K562 (cell line): ENCODE measurements at regions not wholly inside any gene's neighbourhood (a gene's known extent, or its start where the extent isn't known, plus 50 kb on each side); places are given as distances from the start of the nearest gene placed in this dataset.

Source experiments
- ATAC-seq: fragments of 200-7000 bp; cut with Tn5 transposase; 3 replicates; pipeline ENCODE4 v1.9.1; 2020; ENCODE audit warnings: moderate library complexity
- BruUV-seq: library from RNA; stranded (reverse); fragments of 400-500 nt; replicated peaks from 2 replicates; lab custom pipeline; 2021; lab: Mats Ljungman, UMichigan
- CTCF ChIA-PET: fragments of 300-600 bp; formaldehyde crosslinking; extraction: SDS; loops from one replicate; lab custom pipeline; 2021; ENCODE audit warnings: low intra/inter-chr PET ratio; lab: Yijun Ruan, JAX
- POLR2A ChIA-PET: fragments of 300-600, 350-650 bp; sonication (Branson Sonifier 250); formaldehyde crosslinking; extraction: SDS; loops from one replicate; lab custom pipeline; 2021; ENCODE audit warnings: antibody characterized with exemption, inconsistent platforms; lab: Yijun Ruan, JAX
- DNase-seq, 4 experiments: peaks; one replicate each; pipeline versions ENCODE4 v3.0.0 to v3.0.0-alpha.2; 2011 to 2018; ENCODE audit warnings: low spot score in 3 of 4, mixed read lengths in 3 of 4; ENCODE audit errors: extremely low read depth in 1 of 4
- FAIRE-seq: peaks from 2 replicates; lab custom pipeline; 2011; peaks lifted over from hg19 to GRCh38; lab: Jason Lieb, UNC
- H2AFZ ChIP-seq: 2 replicates; pipeline ENCODE4 v1.6.0; 2011; ENCODE audit warnings: low read depth, low read length, control low read depth, inconsistent platforms
- H3K27ac ChIP-seq: fragments of 200-600 bp; 3 replicates; pipeline ENCODE4 v1.8.0; 2011; ENCODE audit warnings: low read depth, mild to moderate bottlenecking, control low read depth, inconsistent platforms, low read length, moderate library complexity, mixed read lengths; ENCODE audit errors: extremely low read depth
- H3K27me3 ChIP-seq, 2 experiments: fragments of 300-600 bp in 1 of 2; 2 replicates in 1 of 2; 3 replicates in 1 of 2; pipeline versions ENCODE4 v1.6.0 to v1.8.0; 2011; ENCODE audit warnings: inconsistent platforms in 2 of 2, low read length in 2 of 2, mild to moderate bottlenecking in 1 of 2, mixed read lengths in 1 of 2, moderate library complexity in 1 of 2; ENCODE audit not compliant: control insufficient read depth in 2 of 2, insufficient read depth in 2 of 2
- H3K36me3 ChIP-seq: fragments of 300-600 bp; 3 replicates; pipeline ENCODE4 v1.8.0; 2011; ENCODE audit warnings: mild to moderate bottlenecking, low read length, inconsistent platforms; ENCODE audit not compliant: control insufficient read depth, insufficient read depth
- H3K4me1 ChIP-seq, 2 experiments: fragments of 200-600 bp in 1 of 2; replicated peaks in 1 of 2; 2 replicates in 1 of 2; 3 replicates in 1 of 2; pipeline versions ENCODE4 v1.5.1 to v1.8.0; 2011; ENCODE audit warnings: inconsistent platforms in 2 of 2, low read length in 2 of 2, mild to moderate bottlenecking in 1 of 2, mixed read lengths in 1 of 2, moderate library complexity in 1 of 2; ENCODE audit not compliant: control insufficient read depth in 2 of 2, insufficient read depth in 2 of 2
- H3K4me2 ChIP-seq: 2 replicates; pipeline ENCODE4 v1.6.1; 2011; ENCODE audit warnings: low read length, control low read depth, inconsistent platforms, mixed read lengths; ENCODE audit not compliant: insufficient read depth
- H3K4me3 ChIP-seq: fragments of 200-600 bp; sonication (generic), shearing (Covaris generic); 2 replicates; pipeline ENCODE4 v1.5.1; 2016; ENCODE audit warnings: control low read depth, inconsistent platforms
- H3K79me2 ChIP-seq: fragments of 200-600 bp; 3 replicates; pipeline ENCODE4 v1.8.0; 2011; ENCODE audit warnings: low read length, inconsistent platforms; ENCODE audit not compliant: control insufficient read depth, insufficient read depth
- H3K9ac ChIP-seq, 2 experiments: 2 replicates each; pipeline versions ENCODE4 v1.6.0 to v1.6.1; 2011; ENCODE audit warnings: low read depth in 2 of 2, low read length in 2 of 2, control low read depth in 1 of 2, inconsistent platforms in 1 of 2, mild to moderate bottlenecking in 1 of 2, mixed read lengths in 1 of 2; ENCODE audit not compliant: insufficient read depth in 1 of 2
- H3K9me1 ChIP-seq: one replicate; pipeline ENCODE4 v1.6.0; 2011; ENCODE audit warnings: inconsistent platforms, mild to moderate bottlenecking, low read length, moderate library complexity; ENCODE audit not compliant: control insufficient read depth, insufficient read depth
- H3K9me3 ChIP-seq: replicated peaks from 2 replicates; pipeline ENCODE4 v1.5.1; 2011; ENCODE audit warnings: low read depth, low read length, inconsistent platforms; ENCODE audit not compliant: control insufficient read depth, insufficient read depth
- H4K20me1 ChIP-seq: replicated peaks from 2 replicates; pipeline ENCODE4 v1.6.1; 2011; ENCODE audit warnings: low read length, inconsistent platforms, mixed read lengths; ENCODE audit not compliant: control insufficient read depth, insufficient read depth
- BMI1 ChIP-seq: fragments of 150-350 bp; IDR thresholded peaks from 2 replicates; pipeline ENCODE4 v1.6.1; 2014; ENCODE audit warnings: low read length
- JUNB ChIP-seq: fragments of 450-650 bp; formaldehyde crosslinking; conservative IDR thresholded peaks from 2 replicates; pipeline ENCODE4 v1.4.0; 2020; ENCODE audit warnings: mild to moderate bottlenecking
- KAT7 ChIP-seq: sonication (generic); formaldehyde crosslinking; IDR thresholded peaks from 2 replicates; pipeline ENCODE4 v1.8.0; 2022; ENCODE audit warnings: missing genetic modification reagents, mild to moderate bottlenecking, borderline replicate concordance
- NFRKB ChIP-seq: fragments of 450-650 bp; IDR thresholded peaks from 2 replicates; pipeline ENCODE4 v1.6.1; 2016; ENCODE audit warnings: low read depth
- POLR2H ChIP-seq: IDR thresholded peaks from 2 replicates; pipeline ENCODE4 v1.6.1; 2016; ENCODE audit warnings: missing genetic modification characterization, low read depth, mild to moderate bottlenecking, control low read depth, missing compliant biosample characterization, moderate library complexity
- PURB ChIP-seq: sonication (generic); formaldehyde crosslinking; IDR thresholded peaks from 2 replicates; pipeline ENCODE4 v1.9.0; 2021; ENCODE audit warnings: low read depth, mild to moderate bottlenecking, missing genetic modification reagents
- RUNX1 ChIP-seq: sonication (generic); IDR thresholded peaks from 2 replicates; pipeline ENCODE4 v1.6.1; 2016; ENCODE audit warnings: antibody characterized with exemption, low read depth
- SUPT5H ChIP-seq: fragments of 450-650 bp; IDR thresholded peaks from 2 replicates; pipeline ENCODE4 v1.6.1; 2016
- ZFP36 ChIP-seq: fragments of 150-350 bp; IDR thresholded peaks from 2 replicates; pipeline ENCODE4 v1.6.1; 2018; ENCODE audit warnings: low read length, low read depth; ENCODE audit not compliant: partially characterized antibody
- ZNF174 ChIP-seq: fragments of 250-450 bp; sonication (Bioruptor Pico); IDR thresholded peaks from 2 replicates; pipeline ENCODE4 v1.4.0; 2020; ENCODE audit warnings: mild to moderate bottlenecking
- ZNF282 ChIP-seq: sonication (generic); formaldehyde crosslinking; IDR thresholded peaks from 2 replicates; pipeline ENCODE4 v1.8.1; 2023; ENCODE audit warnings: missing genetic modification reagents
- WGBS: fragments of 100-300 bp; shearing (Covaris generic); methylation state at CpG from one replicate; pipeline ENCODE4 v1.1.6; 2016; ENCODE audit warnings: low coverage, mixed read lengths; ENCODE audit not compliant: insufficient coverage; ENCODE audit errors: missing lambda C conversion rate; 5-methylcytosine and 5-hydroxymethylcytosine counted together
- in situ Hi-C: fragments of 300-500 bp; cut with MboI; formaldehyde crosslinking; loops from 4 replicates; pipeline ENCODE4 v1.15.0; 2018; ENCODE audit warnings: inconsistent platforms, mixed read lengths
- intact Hi-C: fragments of 100-400 bp; cut with micrococcal nuclease; formaldehyde crosslinking; loops from 2 replicates; pipeline ENCODE4 v1.14.2; 2022
- TF ChIP-seq, protein P1 (sequence below): fragments of 250-450 bp; sonication (Bioruptor Pico); IDR thresholded peaks from 2 replicates; pipeline ENCODE4 v1.5.1; 2021; ENCODE audit warnings: mild to moderate bottlenecking
- TF ChIP-seq, protein P2 (sequence below): fragments of 450-650 bp; IDR thresholded peaks from 2 replicates; pipeline ENCODE4 v1.7.0; 2016; ENCODE audit warnings: borderline replicate concordance
- TF ChIP-seq, protein P3 (sequence below): fragments of 450-650 bp; formaldehyde crosslinking; IDR thresholded peaks from 2 replicates; pipeline ENCODE4 v1.4.0; 2020; ENCODE audit warnings: mild to moderate bottlenecking, mixed read lengths

DNA sequence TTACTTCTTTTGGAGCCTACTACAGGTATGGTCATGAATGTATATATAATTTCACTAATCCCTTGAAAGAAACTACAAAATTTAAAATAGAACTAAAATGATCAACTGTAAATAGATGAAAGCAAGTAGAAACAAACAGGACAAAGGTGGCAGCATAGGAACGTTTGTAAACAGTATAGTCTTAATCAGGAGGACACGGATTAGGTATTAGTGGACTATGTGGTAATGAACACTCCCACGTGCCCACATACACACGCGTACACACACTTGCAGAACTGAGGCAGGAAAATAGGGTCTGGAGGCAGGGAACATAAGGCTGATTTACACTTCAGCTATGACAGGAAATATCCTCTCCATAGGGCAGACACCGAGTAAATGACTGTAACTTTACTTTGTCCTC, 1397.8 kb downstream of the NCAM2 start (continued):
- TF ChIP-seq NFRKB: no peak

DNA sequence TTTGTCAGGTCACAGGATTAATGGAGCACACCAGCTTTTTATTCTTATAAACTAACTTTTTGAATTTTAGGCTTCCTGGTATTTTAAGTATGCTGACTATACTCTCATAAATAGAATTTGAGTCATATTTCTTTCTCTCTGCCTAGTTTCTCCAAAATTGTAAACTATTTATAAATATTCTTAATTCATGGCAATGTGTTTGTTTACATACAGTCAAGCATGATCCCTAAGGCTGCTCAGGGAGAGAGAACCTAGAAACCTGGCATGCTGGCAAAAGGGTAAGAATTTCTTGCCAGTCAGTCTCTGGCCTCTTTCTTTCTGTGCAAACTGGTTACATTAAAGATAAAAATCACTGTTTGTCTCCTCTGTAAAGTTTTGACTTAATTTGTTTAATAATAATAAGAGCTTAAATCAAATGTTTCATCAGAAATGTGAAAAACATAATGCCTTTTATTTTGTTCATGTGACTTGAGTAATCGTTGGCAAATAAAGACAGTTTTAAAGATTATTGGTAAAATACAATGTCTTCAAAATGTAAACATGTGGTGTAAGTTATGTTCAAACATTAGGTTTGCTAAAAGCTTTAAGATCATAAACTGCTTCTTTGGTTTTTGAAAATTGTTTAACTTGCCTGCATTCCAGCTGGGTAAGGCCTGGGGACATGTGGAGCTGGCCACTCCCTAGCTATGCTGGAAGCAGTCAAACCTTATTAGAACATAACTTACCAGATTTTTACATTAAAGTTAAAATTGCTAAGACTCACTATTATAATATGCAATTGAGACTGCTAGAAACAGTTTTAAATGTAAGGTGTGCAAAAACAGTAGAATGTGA, 1401.7 kb downstream of the NCAM2 start:
- H3K9me3 ChIP-seq: no peaks in the 10 kb centered on the region
- in situ Hi-C loops (no loop called here), intact Hi-C loops (no loop called here)
- no peak overlapping the region for H3K4me3 ChIP-seq
- H3K4me2 ChIP-seq: no peak overlapping the region
- H3K36me3 ChIP-seq: no peaks in the 10 kb centered on the region
- DNase-seq: no peak
- no peak overlapping the region for H3K9ac ChIP-seq
- H3K79me2 ChIP-seq: no peaks in the 10 kb centered on the region
- no peaks in the 10 kb centered on the region for H4K20me1 ChIP-seq
- no peak overlapping the region for H2AFZ ChIP-seq
- WGBS: 6% methylated on average over 1 of the region's 1 CpG
- CTCF ChIA-PET: no interaction called here
- POLR2A ChIA-PET: no interaction called here
- H3K4me1 ChIP-seq: no peaks in the 10 kb centered on the region
- no peak overlapping the region for H3K27ac ChIP-seq
- H3K27me3 ChIP-seq: no peaks in the 10 kb centered on the region
- no TSS peak for BruUV-seq
- ATAC-seq: no peak
- no peak for FAIRE-seq
- H3K9me1 ChIP-seq: no peaks in the 10 kb centered on the region
- TF ChIP-seq BMI1 (no peak), ZNF282 (CRISPR knock-in tag) (no peak), ZFP36 (no peak), JUNB (CRISPR knock-in tag) (no peak), PURB (CRISPR knock-in tag) (no peak), SUPT5H (no peak), KAT7 (no peak), ZNF174 (no peak), RUNX1 (no peak), POLR2H (tag) (no peak)
- TF ChIP-seq, protein P1, sequence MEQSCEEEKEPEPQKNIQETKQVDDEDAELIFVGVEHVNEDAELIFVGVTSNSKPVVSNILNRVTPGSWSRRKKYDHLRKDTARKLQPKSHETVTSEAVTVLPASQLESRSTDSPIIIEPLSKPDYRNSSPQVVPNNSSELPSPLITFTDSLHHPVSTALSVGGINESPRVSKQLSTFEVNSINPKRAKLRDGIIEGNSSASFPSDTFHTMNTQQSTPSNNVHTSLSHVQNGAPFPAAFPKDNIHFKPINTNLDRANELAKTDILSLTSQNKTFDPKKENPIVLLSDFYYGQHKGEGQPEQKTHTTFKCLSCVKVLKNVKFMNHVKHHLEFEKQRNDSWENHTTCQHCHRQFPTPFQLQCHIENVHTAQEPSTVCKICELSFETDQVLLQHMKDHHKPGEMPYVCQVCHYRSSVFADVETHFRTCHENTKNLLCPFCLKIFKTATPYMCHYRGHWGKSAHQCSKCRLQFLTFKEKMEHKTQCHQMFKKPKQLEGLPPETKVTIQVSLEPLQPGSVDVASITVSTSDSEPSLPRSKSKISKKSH (CRISPR knock-in tag): no peak
- TF ChIP-seq, protein P2, sequence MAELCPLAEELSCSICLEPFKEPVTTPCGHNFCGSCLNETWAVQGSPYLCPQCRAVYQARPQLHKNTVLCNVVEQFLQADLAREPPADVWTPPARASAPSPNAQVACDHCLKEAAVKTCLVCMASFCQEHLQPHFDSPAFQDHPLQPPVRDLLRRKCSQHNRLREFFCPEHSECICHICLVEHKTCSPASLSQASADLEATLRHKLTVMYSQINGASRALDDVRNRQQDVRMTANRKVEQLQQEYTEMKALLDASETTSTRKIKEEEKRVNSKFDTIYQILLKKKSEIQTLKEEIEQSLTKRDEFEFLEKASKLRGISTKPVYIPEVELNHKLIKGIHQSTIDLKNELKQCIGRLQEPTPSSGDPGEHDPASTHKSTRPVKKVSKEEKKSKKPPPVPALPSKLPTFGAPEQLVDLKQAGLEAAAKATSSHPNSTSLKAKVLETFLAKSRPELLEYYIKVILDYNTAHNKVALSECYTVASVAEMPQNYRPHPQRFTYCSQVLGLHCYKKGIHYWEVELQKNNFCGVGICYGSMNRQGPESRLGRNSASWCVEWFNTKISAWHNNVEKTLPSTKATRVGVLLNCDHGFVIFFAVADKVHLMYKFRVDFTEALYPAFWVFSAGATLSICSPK: no peak
- TF ChIP-seq, protein P3, sequence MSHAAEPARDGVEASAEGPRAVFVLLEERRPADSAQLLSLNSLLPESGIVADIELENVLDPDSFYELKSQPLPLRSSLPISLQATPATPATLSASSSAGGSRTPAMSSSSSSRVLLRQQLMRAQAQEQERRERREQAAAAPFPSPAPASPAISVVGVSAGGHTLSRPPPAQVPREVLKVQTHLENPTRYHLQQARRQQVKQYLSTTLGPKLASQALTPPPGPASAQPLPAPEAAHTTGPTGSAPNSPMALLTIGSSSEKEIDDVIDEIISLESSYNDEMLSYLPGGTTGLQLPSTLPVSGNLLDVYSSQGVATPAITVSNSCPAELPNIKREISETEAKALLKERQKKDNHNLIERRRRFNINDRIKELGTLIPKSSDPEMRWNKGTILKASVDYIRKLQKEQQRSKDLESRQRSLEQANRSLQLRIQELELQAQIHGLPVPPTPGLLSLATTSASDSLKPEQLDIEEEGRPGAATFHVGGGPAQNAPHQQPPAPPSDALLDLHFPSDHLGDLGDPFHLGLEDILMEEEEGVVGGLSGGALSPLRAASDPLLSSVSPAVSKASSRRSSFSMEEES: no peak
